ENCODE measurements at regions not wholly inside any gene's neighbourhood (a gene's known extent, or its start where the extent isn't known, plus 50 kb on each side); places are given as distances from the start of the nearest gene placed in this dataset.

- TF ChIP-seq CREB5 (CRISPR knock-in tag; IDR thresholded peaks at IDR 0.05; ENCODE audit: low read depth), result no peak
- no peak for ATAC-seq
Observed at GRCh38 chr6:63440594-63440993, 120.8 kb upstream of the LGSN start.

- ATAC-seq, result no peak
- TF ChIP-seq POU6F1 (CRISPR knock-in tag; IDR thresholded peaks at IDR 0.05; ENCODE audit: borderline replicate concordance, low read depth) (no peak), RARB (CRISPR knock-in tag; IDR thresholded peaks at IDR 0.05) (no peak), ARNTL (CRISPR knock-in tag; IDR thresholded peaks at IDR 0.05; ENCODE audit: borderline replicate concordance, low read depth) (no peak), ESRRG (CRISPR knock-in tag; IDR thresholded peaks at IDR 0.05) (no peak), CSRNP3 (CRISPR knock-in tag; IDR thresholded peaks at IDR 0.05) (no peak), OSR1 (CRISPR knock-in tag; IDR thresholded peaks at IDR 0.05) (no peak), ZNF565 (CRISPR knock-in tag; conservative IDR thresholded peaks at IDR 0.05; ENCODE audit: low read depth) (no peak), BACH2 (CRISPR knock-in tag; IDR thresholded peaks at IDR 0.05; ENCODE audit: borderline replicate concordance) (no peak), CREB5 (CRISPR knock-in tag; IDR thresholded peaks at IDR 0.05; ENCODE audit: low read depth) (no peak), CSDC2 (CRISPR knock-in tag; IDR thresholded peaks at IDR 0.05) (no peak), ZC3H10 (CRISPR knock-in tag; IDR thresholded peaks at IDR 0.05) (no peak), PPARA (CRISPR knock-in tag; IDR thresholded peaks at IDR 0.05; ENCODE audit: borderline replicate concordance) (no peak), ZNF70 (CRISPR knock-in tag; IDR thresholded peaks at IDR 0.05) (no peak), TCF4 (CRISPR knock-in tag; IDR thresholded peaks at IDR 0.05; ENCODE audit: borderline replicate concordance) (no peak), TOX (CRISPR knock-in tag; IDR thresholded peaks at IDR 0.05; ENCODE audit: borderline replicate concordance) (no peak), SNAI2 (CRISPR knock-in tag; IDR thresholded peaks at IDR 0.05) (no peak), ZFP3 (CRISPR knock-in tag; IDR thresholded peaks at IDR 0.05) (no peak)
Observed at GRCh38 chr6:63441266-63441956, 121.6 kb upstream of the LGSN start.

GRCh38 chr6:63442870-63443269 lies 123.1 kb upstream of the LGSN start:
- no peak for ATAC-seq
- TF ChIP-seq ZNF70 (CRISPR knock-in tag; IDR thresholded peaks at IDR 0.05), result no peak
- TF ChIP-seq GLIS3 (CRISPR knock-in tag; IDR thresholded peaks at IDR 0.05), result no peak
- TF ChIP-seq POU6F1 (CRISPR knock-in tag; IDR thresholded peaks at IDR 0.05; ENCODE audit: borderline replicate concordance, low read depth), result no peak
- no peak for TF ChIP-seq ZC3H10 (CRISPR knock-in tag; IDR thresholded peaks at IDR 0.05)

- no peak for ATAC-seq
- TF ChIP-seq CREB5 (CRISPR knock-in tag; IDR thresholded peaks at IDR 0.05; ENCODE audit: low read depth), result no peak
- TF ChIP-seq GLIS3 (CRISPR knock-in tag; IDR thresholded peaks at IDR 0.05), result no peak
- TF ChIP-seq ARNTL (CRISPR knock-in tag; IDR thresholded peaks at IDR 0.05; ENCODE audit: borderline replicate concordance, low read depth), result no peak
- no peak for TF ChIP-seq ZNF8 (CRISPR knock-in tag; IDR thresholded peaks at IDR 0.05)
- TF ChIP-seq ZFP30 (CRISPR knock-in tag; IDR thresholded peaks at IDR 0.05), result no peak
- no peak for TF ChIP-seq ISL1 (CRISPR knock-in tag; IDR thresholded peaks at IDR 0.05)
- TF ChIP-seq SNAI2 (CRISPR knock-in tag; IDR thresholded peaks at IDR 0.05), result no peak
- TF ChIP-seq PPARA (CRISPR knock-in tag; IDR thresholded peaks at IDR 0.05; ENCODE audit: borderline replicate concordance), result no peak
- TF ChIP-seq PATZ1 (CRISPR knock-in tag; IDR thresholded peaks at IDR 0.05; ENCODE audit: borderline replicate concordance), result no peak
- TF ChIP-seq BACH2 (CRISPR knock-in tag; IDR thresholded peaks at IDR 0.05; ENCODE audit: borderline replicate concordance), result no peak
- no peak for TF ChIP-seq ESRRG (CRISPR knock-in tag; IDR thresholded peaks at IDR 0.05)
- no peak for TF ChIP-seq POU6F1 (CRISPR knock-in tag; IDR thresholded peaks at IDR 0.05; ENCODE audit: borderline replicate concordance, low read depth)
Observed at GRCh38 chr6:63444768-63445167, 125.0 kb upstream of the LGSN start.
